ENCODE measurements at regions not wholly inside any gene's neighbourhood (a gene's known extent, or its start where the extent isn't known, plus 50 kb on each side); places are given as distances from the start of the nearest gene placed in this dataset.
A peak's percentile ranks its signal among the peaks of the same experiment; 100 is the strongest.

- no peak overlapping the region for H3K27ac ChIP-seq (ENCODE audit: low read depth, low read length)
- H3K36me3 ChIP-seq (ENCODE audit: control insufficient read depth, low read length) = no peaks in the 10 kb centered on the region
- H3K79me2 ChIP-seq (ENCODE audit: control insufficient read depth, low read length) = no peaks in the 10 kb centered on the region
- peak overlapping the region; percentile 73; the same call in 1 of the 2 replicates for H3K4me2 ChIP-seq (ENCODE audit: low read length)
- no peaks in the 10 kb centered on the region for H3K9me2 ChIP-seq (replicated peaks; ENCODE audit: control insufficient read depth, low read length)
- H3K4me3 ChIP-seq (ENCODE audit: low read length) = no peak overlapping the region
- peaks cover 55% of the 10 kb centered on the region for H3K4me1 ChIP-seq (ENCODE audit: control insufficient read depth, low read length)
- peaks cover 12% of the 10 kb centered on the region for H3K27me3 ChIP-seq (ENCODE audit: control insufficient read depth, low read length)
- peaks cover 11% of the 10 kb centered on the region for H3F3A ChIP-seq (ENCODE audit: control insufficient read depth, insufficient read depth)
- H3K9me3 ChIP-seq (ENCODE audit: control insufficient read depth, insufficient read depth, low read length) = no peaks in the 10 kb centered on the region
- TF ChIP-seq CTCF (IDR thresholded peaks at IDR 0.05; ENCODE audit: low read depth, low read length, poor library complexity, severe bottlenecking) (no peak), EZH2phosphoT487 (IDR thresholded peaks at IDR 0.05; ENCODE audit: borderline replicate concordance, low read length) (no peak)
- no peaks in the 10 kb centered on the region for H4K20me1 ChIP-seq (ENCODE audit: control insufficient read depth, insufficient read depth, low read depth, low read length)
These were observed 113.8 kb upstream of the SMURF2 start for GRCh38 chr17:64775701-64776570.

DNA sequence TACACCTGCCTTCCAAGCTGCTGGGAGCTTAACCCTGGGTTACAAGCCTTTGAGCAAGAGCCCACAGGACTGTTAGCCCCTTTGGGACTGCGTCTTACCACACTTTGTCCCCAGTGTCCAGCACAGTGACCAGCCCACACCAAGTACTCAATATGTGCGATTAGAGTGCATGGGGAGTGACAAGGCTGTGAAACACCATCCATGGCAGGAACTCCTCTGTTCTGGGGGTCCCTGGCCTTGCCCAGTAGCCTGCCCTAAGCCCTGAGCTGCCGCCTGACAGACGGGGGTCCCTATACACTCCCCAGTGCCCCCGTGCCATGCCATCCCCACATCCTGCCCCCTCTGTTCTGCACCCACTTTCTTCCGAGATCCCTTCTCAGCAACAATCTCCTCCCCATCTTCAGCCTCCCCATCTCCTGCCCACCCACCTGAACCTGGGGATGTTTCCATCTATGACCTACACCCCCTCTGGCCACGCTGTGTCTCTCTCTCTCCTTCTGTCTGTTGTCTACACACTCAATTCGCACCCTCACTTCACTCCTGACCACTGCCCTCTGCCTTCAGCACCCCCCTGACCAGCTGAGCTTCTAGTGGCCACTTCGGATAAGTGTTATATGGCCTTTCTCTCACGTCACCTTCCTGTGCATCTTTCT lies 112.9 kb upstream of the SMURF2 start:
- H3K27me3 ChIP-seq (ENCODE audit: control insufficient read depth, low read length) = peaks cover 4% of the 10 kb centered on the region; the same call in 1 of the 2 replicates
- no peaks in the 10 kb centered on the region for H3K9me3 ChIP-seq (ENCODE audit: control insufficient read depth, insufficient read depth, low read length)
- H3K9me2 ChIP-seq (replicated peaks; ENCODE audit: control insufficient read depth, low read length) = no peaks in the 10 kb centered on the region
- peaks cover 11% of the 10 kb centered on the region for H3F3A ChIP-seq (ENCODE audit: control insufficient read depth, insufficient read depth)
- no peak overlapping the region for H3K4me2 ChIP-seq (ENCODE audit: low read length)
- H3K79me2 ChIP-seq (ENCODE audit: control insufficient read depth, low read length) = no peaks in the 10 kb centered on the region
- no peak overlapping the region for H3K27ac ChIP-seq (ENCODE audit: low read depth, low read length)
- H3K4me3 ChIP-seq (ENCODE audit: low read length) = no peak overlapping the region
- H3K4me1 ChIP-seq (ENCODE audit: control insufficient read depth, low read length) = peaks cover 47% of the 10 kb centered on the region
- no peaks in the 10 kb centered on the region for H3K36me3 ChIP-seq (ENCODE audit: control insufficient read depth, low read length)
- H4K20me1 ChIP-seq (ENCODE audit: control insufficient read depth, insufficient read depth, low read depth, low read length) = no peaks in the 10 kb centered on the region
- TF ChIP-seq EZH2phosphoT487 (IDR thresholded peaks at IDR 0.05; ENCODE audit: borderline replicate concordance, low read length) (no peak), CTCF (IDR thresholded peaks at IDR 0.05; ENCODE audit: low read depth, low read length, poor library complexity, severe bottlenecking) (no peak)

- Histone ChIP-seq H3K4me2 (ENCODE audit: low read length) (peak overlapping the region; percentile 78), H3K27me3 (ENCODE audit: control insufficient read depth, low read length) (no peaks in the 10 kb centered on the region), H4K20me1 (ENCODE audit: control insufficient read depth, insufficient read depth, low read depth, low read length) (no peaks in the 10 kb centered on the region), H3K4me3 (ENCODE audit: low read length) (peak overlapping the region; percentile 68), H3K9me2 (replicated peaks; ENCODE audit: control insufficient read depth, low read length) (no peaks in the 10 kb centered on the region), H3K9me3 (ENCODE audit: control insufficient read depth, insufficient read depth, low read length) (no peaks in the 10 kb centered on the region), H3K79me2 (ENCODE audit: control insufficient read depth, low read length) (no peaks in the 10 kb centered on the region), H3F3A (ENCODE audit: control insufficient read depth, insufficient read depth) (peaks cover 11% of the 10 kb centered on the region), H3K36me3 (ENCODE audit: control insufficient read depth, low read length) (no peaks in the 10 kb centered on the region), H3K27ac (ENCODE audit: low read depth, low read length) (no peak overlapping the region), H3K4me1 (ENCODE audit: control insufficient read depth, low read length) (peaks cover 42% of the 10 kb centered on the region)
- TF ChIP-seq EZH2phosphoT487 (IDR thresholded peaks at IDR 0.05; ENCODE audit: borderline replicate concordance, low read length) = no peak
- peak; percentile 46 for TF ChIP-seq CTCF (IDR thresholded peaks at IDR 0.05; ENCODE audit: low read depth, low read length, poor library complexity, severe bottlenecking)
These were observed 112.0 kb upstream of the SMURF2 start for GRCh38 chr17:64773836-64774761.
